DOHH2 (cell line): ENCODE measurements at regions not wholly inside any gene's neighbourhood (a gene's known extent, or its start where the extent isn't known, plus 50 kb on each side); places are given as distances from the start of the nearest gene placed in this dataset.

Experiments
- H3F3A ChIP-seq: fragments of 200-600 bp; sonication (generic), shearing (Covaris generic); 2 replicates; pipeline ENCODE4 v1.6.0; 2016; ENCODE audit warnings: antibody characterized with exemption, mild to moderate bottlenecking; ENCODE audit not compliant: control insufficient read depth, insufficient read depth
- H3K27ac ChIP-seq: fragments of 200-600 bp; sonication (generic); 2 replicates; pipeline ENCODE4 v1.5.1; 2014; ENCODE audit warnings: low read depth, mild to moderate bottlenecking, low read length, moderate library complexity
- H3K27me3 ChIP-seq: fragments of 200-600 bp; sonication (generic); 2 replicates; pipeline ENCODE4 v1.6.1; 2014; ENCODE audit warnings: mild to moderate bottlenecking, low read length, mixed read lengths; ENCODE audit not compliant: control insufficient read depth
- H3K36me3 ChIP-seq: fragments of 200-600 bp; sonication (generic); 2 replicates; pipeline ENCODE4 v1.6.1; 2014; ENCODE audit warnings: mild to moderate bottlenecking, low read length, moderate library complexity, mixed read lengths; ENCODE audit not compliant: control insufficient read depth
- H3K4me1 ChIP-seq: fragments of 200-600 bp; sonication (generic); 2 replicates; pipeline ENCODE4 v1.6.1; 2014; ENCODE audit warnings: mild to moderate bottlenecking, low read length, mixed read lengths; ENCODE audit not compliant: control insufficient read depth
- H3K4me2 ChIP-seq: fragments of 200-600 bp; sonication (generic); 2 replicates; pipeline ENCODE4 v1.6.0; 2014; ENCODE audit warnings: mild to moderate bottlenecking, low read length, moderate library complexity
- H3K4me3 ChIP-seq: fragments of 200-600 bp; sonication (generic); 2 replicates; pipeline ENCODE4 v1.5.1; 2014; ENCODE audit warnings: mild to moderate bottlenecking, low read length, mixed read lengths
- H3K79me2 ChIP-seq: fragments of 200-600 bp; sonication (generic); 2 replicates; pipeline ENCODE4 v1.6.1; 2014; ENCODE audit warnings: mild to moderate bottlenecking, low read length, mixed read lengths; ENCODE audit not compliant: control insufficient read depth
- H3K9me2 ChIP-seq: fragments of 200-600 bp; sonication (generic); replicated peaks from 2 replicates; pipeline ENCODE4 v1.6.1; 2014; ENCODE audit warnings: mild to moderate bottlenecking, low read length, mixed read lengths; ENCODE audit not compliant: control insufficient read depth
- H3K9me3 ChIP-seq: fragments of 200-600 bp; sonication (generic); 2 replicates; pipeline ENCODE4 v1.6.1; 2014; ENCODE audit warnings: antibody characterized with exemption, low read length, mixed read lengths; ENCODE audit not compliant: control insufficient read depth, insufficient read depth
- H4K20me1 ChIP-seq: fragments of 200-600 bp; sonication (generic); 2 replicates; pipeline ENCODE4 v1.6.0; 2014; ENCODE audit warnings: low read depth, mild to moderate bottlenecking, antibody characterized with exemption, low read length, moderate library complexity; ENCODE audit not compliant: control insufficient read depth, insufficient read depth
- CTCF ChIP-seq: fragments of 200-600 bp; sonication (generic); IDR thresholded peaks from one replicate; pipeline ENCODE4 v1.5.1; 2014; ENCODE audit warnings: antibody characterized with exemption, mild to moderate bottlenecking, low read depth, low read length; ENCODE audit not compliant: poor library complexity, severe bottlenecking
- EZH2phosphoT487 ChIP-seq: fragments of 200-600 bp; sonication (generic); IDR thresholded peaks from 2 replicates; pipeline ENCODE4 v1.6.1; 2017; ENCODE audit warnings: borderline replicate concordance, mild to moderate bottlenecking, antibody characterized with exemption, low read length, moderate library complexity, mixed read lengths

DNA sequence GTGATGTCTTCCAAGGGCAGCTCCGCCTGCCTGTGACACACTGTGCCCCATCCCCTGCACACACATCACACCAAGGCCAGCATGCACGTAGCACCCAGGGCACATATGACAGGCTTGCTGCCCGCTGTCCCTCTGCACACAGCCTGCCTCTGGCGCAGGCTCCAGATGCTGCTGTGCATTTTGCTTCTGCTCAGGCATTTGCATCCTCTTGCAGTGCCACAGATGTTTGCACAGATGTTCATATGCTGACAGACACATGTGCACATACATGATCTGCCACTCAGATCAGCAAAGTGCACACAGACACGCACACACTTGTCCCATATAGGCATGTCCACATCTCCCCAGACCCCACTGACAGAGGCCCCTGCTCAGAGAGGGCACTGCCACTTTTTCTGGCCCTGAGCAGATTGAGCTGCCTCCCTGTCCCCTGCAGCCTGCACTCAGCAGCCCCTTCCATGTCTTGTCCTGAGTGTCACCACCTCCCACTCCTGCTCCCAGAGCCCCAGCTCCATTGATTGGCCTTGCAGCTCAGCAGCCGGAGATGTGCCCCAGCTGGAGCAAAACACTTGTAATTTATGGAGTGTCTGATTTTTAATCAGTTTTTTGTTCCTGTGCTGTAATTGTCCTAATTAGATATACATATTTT, 115.1 kb upstream of the RPL38 start:
- H3K4me1 ChIP-seq = no peaks in the 10 kb centered on the region
- H3K4me2 ChIP-seq = no peak overlapping the region
- no peaks in the 10 kb centered on the region for H3K36me3 ChIP-seq

DNA sequence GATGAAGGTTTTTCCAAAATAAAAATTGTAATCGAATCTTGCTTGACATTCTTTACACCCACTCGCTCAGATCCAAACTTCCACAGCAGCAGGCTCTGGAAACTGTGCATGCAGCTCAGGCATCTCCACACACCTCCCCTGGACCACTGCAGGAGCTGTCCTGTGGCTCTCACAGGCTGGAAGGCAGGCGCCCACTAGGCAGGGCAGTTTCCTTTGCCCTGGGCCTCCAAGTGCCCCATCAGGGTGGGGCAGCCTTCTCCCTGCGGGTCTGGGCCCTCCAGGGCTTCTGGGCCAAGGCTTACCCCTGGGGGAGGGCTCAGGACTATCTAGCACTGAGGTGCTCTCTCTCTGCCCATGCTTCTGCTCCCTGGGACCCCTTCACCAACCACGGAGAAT, 114.5 kb upstream of the RPL38 start:
- TF ChIP-seq EZH2phosphoT487 (no peak), CTCF (no peak)
- no peaks in the 10 kb centered on the region for H4K20me1 ChIP-seq
- H3K9me2 ChIP-seq = no peaks in the 10 kb centered on the region

More for the DNA sequence above, 115.1 kb upstream of the RPL38 start:
- Histone ChIP-seq H3K4me3 (no peak overlapping the region), H3K27ac (no peak overlapping the region), H3K27me3 (peaks cover 5% of the 10 kb centered on the region; the same call in 1 of the 2 replicates), H3K79me2 (no peaks in the 10 kb centered on the region), H4K20me1 (no peaks in the 10 kb centered on the region), H3F3A (no peaks in the 10 kb centered on the region), H3K9me3 (peaks cover 10% of the 10 kb centered on the region), H3K9me2 (no peaks in the 10 kb centered on the region)
- no peak for TF ChIP-seq CTCF
- no peak for TF ChIP-seq EZH2phosphoT487

DNA sequence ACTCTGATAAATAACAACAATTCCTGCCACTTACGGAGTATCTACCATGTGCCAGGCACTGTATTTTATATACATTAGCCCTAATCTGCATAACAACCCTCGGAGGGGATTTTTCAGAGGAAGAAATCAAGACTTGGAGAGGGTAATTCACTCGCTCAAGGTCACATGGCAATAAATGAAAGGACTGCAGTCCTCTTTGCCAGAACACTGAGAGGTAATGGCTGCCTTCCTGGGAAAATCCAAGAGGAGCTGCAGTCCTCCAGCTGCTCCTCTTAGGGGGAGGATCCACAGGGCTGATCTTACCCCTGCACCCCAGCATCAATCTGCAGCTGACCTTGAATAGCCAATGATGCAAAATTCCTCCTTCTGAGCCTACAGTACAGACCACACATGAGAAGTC, 114.1 kb upstream of the RPL38 start:
- TF ChIP-seq CTCF = no peak
- TF ChIP-seq EZH2phosphoT487 = no peak
- Histone ChIP-seq H3K27ac (no peak overlapping the region), H4K20me1 (no peaks in the 10 kb centered on the region), H3K4me3 (no peak overlapping the region), H3K36me3 (no peaks in the 10 kb centered on the region), H3K9me2 (no peaks in the 10 kb centered on the region), H3K4me1 (no peaks in the 10 kb centered on the region), H3K9me3 (peaks cover 10% of the 10 kb centered on the region), H3K79me2 (no peaks in the 10 kb centered on the region), H3F3A (no peaks in the 10 kb centered on the region), H3K27me3 (peaks cover 12% of the 10 kb centered on the region), H3K4me2 (no peak overlapping the region)

More for the DNA sequence above, 114.5 kb upstream of the RPL38 start:
- Histone ChIP-seq H3K79me2 (no peaks in the 10 kb centered on the region), H3K4me1 (no peaks in the 10 kb centered on the region), H3K27me3 (peaks cover 8% of the 10 kb centered on the region), H3F3A (no peaks in the 10 kb centered on the region), H3K27ac (no peak overlapping the region), H3K4me3 (no peak overlapping the region), H3K36me3 (no peaks in the 10 kb centered on the region), H3K9me3 (peaks cover 10% of the 10 kb centered on the region), H3K4me2 (no peak overlapping the region)
